Right renal cortex interstitium (tissue), 3 donors: ENCODE measurements at regions not wholly inside any gene's neighbourhood (a gene's known extent, or its start where the extent isn't known, plus 50 kb on each side); places are given as distances from the start of the nearest gene placed in this dataset.
A peak's percentile ranks its signal among the peaks of the same experiment; 100 is the strongest.
"Not testable (repeated sequence)": the region's sequence is repeated elsewhere in the genome, so short reads cannot be mapped to it uniquely, and the experiment has no call there.

ENCODE experiments used
- DNase-seq, 3 donors: peaks; one replicate each; pipeline ENCODE4 v3.0.0-alpha.2; 2013; ENCODE audit warnings: low read depth in 3 of 3, low spot score in 2 of 3

GRCh38 chr6:154625721-154626120 lies 107.5 kb upstream of the SCAF8 start:
- DNase-seq: no peak

GRCh38 chr6:154629127-154629526 lies 104.1 kb upstream of the SCAF8 start:
- DNase-seq: no peak

GRCh38 chr6:154632119-154632518 lies 101.1 kb upstream of the SCAF8 start:
- no peak for DNase-seq

- DNase-seq: no peak
Measured at GRCh38 chr6:154637392-154637791, 95.8 kb upstream of the SCAF8 start.

GRCh38 chr6:154638369-154638768 lies 94.8 kb upstream of the SCAF8 start:
- DNase-seq: no peak

- not testable (repeated sequence) for DNase-seq
Measured at GRCh38 chr6:154639196-154639595, 94.0 kb upstream of the SCAF8 start.

- no peak for DNase-seq
Measured at GRCh38 chr6:154648188-154648887, 84.9 kb upstream of the SCAF8 start.

- no peak for DNase-seq
Measured at GRCh38 chr6:154648888-154649205, 84.4 kb upstream of the SCAF8 start.

- DNase-seq: no peak
Measured at GRCh38 chr6:154649721-154650120, 83.5 kb upstream of the SCAF8 start.

GRCh38 chr6:154650351-154650750 lies 82.9 kb upstream of the SCAF8 start:
- no peak for DNase-seq

- DNase-seq: no peak
Measured at GRCh38 chr6:154651656-154652055, 81.6 kb upstream of the SCAF8 start.

GRCh38 chr6:154653385-154653784 lies 79.8 kb upstream of the SCAF8 start:
- DNase-seq: no peak

- DNase-seq: no peak
Measured at GRCh38 chr6:154653853-154654252, 79.4 kb upstream of the SCAF8 start.

- no peak for DNase-seq
Measured at GRCh38 chr6:154656660-154657059, 76.6 kb upstream of the SCAF8 start.

GRCh38 chr6:154661768-154662167 lies 71.4 kb upstream of the SCAF8 start:
- no peak for DNase-seq

GRCh38 chr6:154664287-154664686 lies 68.9 kb upstream of the SCAF8 start:
- DNase-seq: no peak

- no peak for DNase-seq
Measured at GRCh38 chr6:154668156-154668555, 65.1 kb upstream of the SCAF8 start.

- DNase-seq: no peak
Measured at GRCh38 chr6:154672086-154672485, 61.1 kb upstream of the SCAF8 start.

GRCh38 chr6:154673919-154674318 lies 59.3 kb upstream of the SCAF8 start:
- no peak for DNase-seq

- DNase-seq: peak; percentile 89 to 96 (median 92)
Measured at GRCh38 chr6:154675602-154676088, 57.6 kb upstream of the SCAF8 start.

- no peak for DNase-seq
Measured at GRCh38 chr6:154682633-154683125, 50.5 kb upstream of the SCAF8 start.
